HG02884 (cell line): ENCODE measurements at regions not wholly inside any gene's neighbourhood (a gene's known extent, or its start where the extent isn't known, plus 50 kb on each side); places are given as distances from the start of the nearest gene placed in this dataset.

Experiments
- ATAC-seq: cut with Tn5 transposase; IDR thresholded peaks from one replicate; pipeline ENCODE4 v1.9.1; 2021; ENCODE audit warnings: mild to moderate bottlenecking, moderate library complexity; ENCODE audit not compliant: unreplicated experiment

GRCh38 chr16:66069587-66069986 lies 296.9 kb upstream of the CDH5 start:
- ATAC-seq: no peak

GRCh38 chr16:66066404-66066803 lies 300.1 kb upstream of the CDH5 start:
- ATAC-seq: no peak

- no peak for ATAC-seq
Measured at GRCh38 chr16:66065925-66066324, 300.6 kb upstream of the CDH5 start.

GRCh38 chr16:66064801-66065530 lies 301.5 kb upstream of the CDH5 start:
- no peak for ATAC-seq

- ATAC-seq: no peak
Measured at GRCh38 chr16:66058832-66059231, 307.7 kb upstream of the CDH5 start.

GRCh38 chr16:66058172-66058691 lies 308.3 kb upstream of the CDH5 start:
- ATAC-seq: no peak

GRCh38 chr16:66057057-66057456 lies 309.4 kb upstream of the CDH5 start:
- ATAC-seq: no peak

- no peak for ATAC-seq
Measured at GRCh38 chr16:66054095-66054494, 312.4 kb upstream of the CDH5 start.

GRCh38 chr16:66052745-66053144 lies 313.7 kb upstream of the CDH5 start:
- ATAC-seq: no peak

- ATAC-seq: no peak
Measured at GRCh38 chr16:66050991-66051390, 315.5 kb upstream of the CDH5 start.

- no peak for ATAC-seq
Measured at GRCh38 chr16:66049865-66050264, 316.6 kb upstream of the CDH5 start.

GRCh38 chr16:66045626-66046025 lies 320.9 kb upstream of the CDH5 start:
- ATAC-seq: no peak

- ATAC-seq: no peak
Measured at GRCh38 chr16:66044556-66044955, 321.9 kb upstream of the CDH5 start.

GRCh38 chr16:66044089-66044488 lies 322.4 kb upstream of the CDH5 start:
- no peak for ATAC-seq

- no peak for ATAC-seq
Measured at GRCh38 chr16:66043326-66043725, 323.2 kb upstream of the CDH5 start.

- no peak for ATAC-seq
Measured at GRCh38 chr16:66042341-66042740, 324.1 kb upstream of the CDH5 start.

- ATAC-seq: no peak
Measured at GRCh38 chr16:66041907-66042306, 324.6 kb upstream of the CDH5 start.

- no peak for ATAC-seq
Measured at GRCh38 chr16:66039793-66040192, 326.7 kb upstream of the CDH5 start.

GRCh38 chr16:66036793-66037715 lies 329.4 kb upstream of the CDH5 start:
- no peak for ATAC-seq

- ATAC-seq: no peak
Measured at GRCh38 chr16:66036184-66036583, 330.3 kb upstream of the CDH5 start.

GRCh38 chr16:66035096-66035495 lies 331.4 kb upstream of the CDH5 start:
- no peak for ATAC-seq

GRCh38 chr16:66032841-66033240 lies 333.6 kb upstream of the CDH5 start:
- no peak for ATAC-seq
